Colonic mucosa (tissue), 4 donors: ENCODE measurements at regions not wholly inside any gene's neighbourhood (a gene's known extent, or its start where the extent isn't known, plus 50 kb on each side); places are given as distances from the start of the nearest gene placed in this dataset.
"Not testable (repeated sequence)": the region's sequence is repeated elsewhere in the genome, so short reads cannot be mapped to it uniquely, and the experiment has no call there.

Experiments
- DNase-seq: peaks from one replicate; pipeline ENCODE4 v3.0.0-alpha.2; 2020
- H3K27ac ChIP-seq: fragments of 200-600 bp; one replicate; pipeline ENCODE4 v1.8.0; 2021
- H3K27me3 ChIP-seq: fragments of 200-600 bp; one replicate; pipeline ENCODE4 v1.8.0; 2021
- H3K36me3 ChIP-seq: fragments of 200-600 bp; one replicate; pipeline ENCODE4 v1.8.0; 2021
- H3K4me1 ChIP-seq: fragments of 200-600 bp; one replicate; pipeline ENCODE4 v1.8.0; 2021; ENCODE audit warnings: mild to moderate bottlenecking
- H3K4me3 ChIP-seq: fragments of 200-600 bp; one replicate; pipeline ENCODE4 v1.8.0; 2021
- H3K9ac ChIP-seq, 2 donors: one replicate each; pipeline ENCODE4 v1.7.0; 2013; ENCODE audit warnings: control low read depth in 2 of 2, low read depth in 2 of 2, low read length in 2 of 2
- H3K9me3 ChIP-seq: fragments of 200-600 bp; one replicate; pipeline ENCODE4 v1.8.0; 2021
- intact Hi-C: fragments of 100-400 bp; cut with DNase I; formaldehyde crosslinking; loops from one replicate; pipeline ENCODE4 v1.14.1; 2022
- TF ChIP-seq, protein P1 (sequence below): fragments of 200-600 bp; IDR thresholded peaks from one replicate; pipeline ENCODE4 v1.8.0; 2022; ENCODE audit warnings: antibody characterized with exemption, mild to moderate bottlenecking
- donor health status: healthy.
- donor health status: DM: no; HTN: no; CAD: no.
- donor health status: DM: no; HTN: no; CAD: no.

DNA sequence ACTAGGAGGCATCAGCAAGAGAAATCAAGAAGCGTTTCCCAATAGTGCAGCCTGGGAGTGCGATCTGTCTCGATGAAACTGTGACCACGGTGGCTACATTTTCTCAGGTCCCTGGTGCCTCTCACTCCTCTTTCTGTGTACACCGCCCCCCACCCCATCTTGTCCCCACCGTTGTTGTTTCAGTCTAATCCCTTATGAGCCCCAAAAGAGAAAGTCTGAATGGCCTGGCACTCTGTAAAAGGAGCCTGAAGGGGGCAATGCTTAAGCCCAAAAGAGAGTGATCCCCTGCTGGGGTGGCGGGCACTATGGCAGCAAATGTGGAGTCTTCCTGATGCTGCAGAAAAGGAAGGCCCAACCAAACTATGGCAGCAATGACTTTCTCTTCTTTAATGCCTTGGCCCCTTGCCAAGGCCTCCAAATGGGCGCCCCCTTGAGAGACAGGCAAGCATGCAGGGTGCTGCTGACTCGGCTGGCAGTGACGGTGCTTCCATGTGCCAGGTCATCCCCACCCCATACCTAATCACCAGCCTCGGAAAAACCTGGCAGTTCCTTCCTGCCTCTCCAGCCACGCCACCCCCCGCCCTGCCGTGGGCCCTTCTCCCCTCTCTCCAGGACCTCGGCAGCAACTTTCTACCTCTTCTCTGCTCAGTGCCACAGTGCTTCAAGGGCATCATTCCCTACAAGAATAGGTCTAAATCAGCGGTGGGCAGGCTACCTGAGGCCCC lies 123.0 kb downstream of the CYP26B1 start:
- no peak overlapping the region for H3K27ac ChIP-seq
- H3K9me3 ChIP-seq, result no peaks in the 10 kb centered on the region
- no peaks in the 10 kb centered on the region for H3K4me1 ChIP-seq
- no peak overlapping the region for H3K4me3 ChIP-seq
- TF ChIP-seq, protein P1, sequence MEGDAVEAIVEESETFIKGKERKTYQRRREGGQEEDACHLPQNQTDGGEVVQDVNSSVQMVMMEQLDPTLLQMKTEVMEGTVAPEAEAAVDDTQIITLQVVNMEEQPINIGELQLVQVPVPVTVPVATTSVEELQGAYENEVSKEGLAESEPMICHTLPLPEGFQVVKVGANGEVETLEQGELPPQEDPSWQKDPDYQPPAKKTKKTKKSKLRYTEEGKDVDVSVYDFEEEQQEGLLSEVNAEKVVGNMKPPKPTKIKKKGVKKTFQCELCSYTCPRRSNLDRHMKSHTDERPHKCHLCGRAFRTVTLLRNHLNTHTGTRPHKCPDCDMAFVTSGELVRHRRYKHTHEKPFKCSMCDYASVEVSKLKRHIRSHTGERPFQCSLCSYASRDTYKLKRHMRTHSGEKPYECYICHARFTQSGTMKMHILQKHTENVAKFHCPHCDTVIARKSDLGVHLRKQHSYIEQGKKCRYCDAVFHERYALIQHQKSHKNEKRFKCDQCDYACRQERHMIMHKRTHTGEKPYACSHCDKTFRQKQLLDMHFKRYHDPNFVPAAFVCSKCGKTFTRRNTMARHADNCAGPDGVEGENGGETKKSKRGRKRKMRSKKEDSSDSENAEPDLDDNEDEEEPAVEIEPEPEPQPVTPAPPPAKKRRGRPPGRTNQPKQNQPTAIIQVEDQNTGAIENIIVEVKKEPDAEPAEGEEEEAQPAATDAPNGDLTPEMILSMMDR, result no peak
- peak; percentile 8 for DNase-seq
- no peaks in the 10 kb centered on the region for H3K36me3 ChIP-seq
- intact Hi-C loops, result no loop called here
- H3K27me3 ChIP-seq, result no peaks in the 10 kb centered on the region
- H3K9ac ChIP-seq, result no peak overlapping the region

DNA sequence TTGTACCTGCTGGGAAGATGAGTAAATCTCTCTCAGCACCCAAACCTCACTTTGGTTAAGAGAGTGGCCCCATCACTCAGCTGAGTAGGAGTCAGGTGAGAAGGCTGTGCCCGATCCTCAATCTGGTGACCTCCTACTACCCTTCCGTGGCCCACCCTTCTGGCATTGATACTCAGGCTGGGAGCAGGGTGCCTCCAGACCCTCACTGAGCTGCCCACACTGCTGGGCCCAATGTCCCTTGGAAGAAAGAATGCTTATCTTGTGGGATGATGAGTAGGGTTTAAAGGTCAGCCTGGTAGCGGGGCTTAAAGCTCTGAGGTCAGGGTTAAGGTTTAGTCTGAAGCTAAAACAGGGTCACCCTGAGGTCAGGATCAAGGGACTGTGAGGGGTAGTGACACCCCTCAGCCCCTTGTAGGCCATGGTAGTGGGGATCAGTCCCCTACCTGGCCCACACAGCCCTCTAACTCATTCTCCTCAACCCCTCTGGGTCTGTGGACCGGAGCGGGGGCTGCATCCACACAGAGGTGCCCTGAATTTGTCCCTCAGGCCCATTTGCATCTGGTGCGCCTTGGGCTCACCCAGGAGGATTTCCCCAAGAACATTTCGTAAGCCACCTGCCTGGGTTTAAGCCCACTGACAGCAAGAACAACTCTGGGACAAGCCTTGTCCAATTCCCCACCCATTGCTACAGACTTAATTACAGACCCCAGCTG lies 123.8 kb downstream of the CYP26B1 start:
- Histone ChIP-seq H3K36me3 (no peaks in the 10 kb centered on the region), H3K4me1 (no peaks in the 10 kb centered on the region), H3K9ac (no peak overlapping the region), H3K4me3 (no peak overlapping the region), H3K27ac (no peak overlapping the region), H3K27me3 (no peaks in the 10 kb centered on the region), H3K9me3 (no peaks in the 10 kb centered on the region)
- TF ChIP-seq, protein P1, result no peak
- intact Hi-C loops, result no loop called here
- DNase-seq, result peak; percentile 7

GRCh38 chr2:72021371-72021770 lies 126.3 kb downstream of the CYP26B1 start:
- intact Hi-C loops, H3K4me1 ChIP-seq, H3K27me3 ChIP-seq, H3K9ac ChIP-seq, H3K36me3 ChIP-seq, H3K27ac ChIP-seq, H3K4me3 ChIP-seq, H3K9me3 ChIP-seq: not testable (repeated sequence)
- DNase-seq, result peak; percentile 4

DNA sequence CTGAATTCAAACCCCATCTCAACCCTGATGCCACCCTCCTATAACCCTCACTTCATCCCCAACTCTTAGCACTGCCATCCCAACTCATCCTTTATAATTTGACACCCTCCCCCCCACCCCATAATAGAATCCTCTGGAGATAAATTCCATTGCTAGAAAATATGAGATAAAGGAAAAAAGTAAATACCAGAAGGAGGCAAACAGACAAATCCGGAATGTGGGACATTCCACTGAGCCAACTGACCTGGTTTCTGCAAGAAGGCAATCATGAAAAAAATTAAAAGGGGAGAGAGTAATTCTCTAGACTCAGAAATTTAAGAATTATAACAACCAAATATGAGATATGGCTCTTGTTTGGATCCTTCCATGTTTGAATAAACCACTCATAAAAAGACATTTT lies 132.4 kb downstream of the CYP26B1 start:
- Histone ChIP-seq H3K27me3 (no peaks in the 10 kb centered on the region), H3K4me3 (no peak overlapping the region), H3K9ac (no peak overlapping the region), H3K36me3 (no peaks in the 10 kb centered on the region), H3K4me1 (no peaks in the 10 kb centered on the region), H3K9me3 (no peaks in the 10 kb centered on the region), H3K27ac (no peak overlapping the region)
- intact Hi-C loops, result no loop called here
- TF ChIP-seq, protein P1, result no peak
- no peak for DNase-seq

DNA sequence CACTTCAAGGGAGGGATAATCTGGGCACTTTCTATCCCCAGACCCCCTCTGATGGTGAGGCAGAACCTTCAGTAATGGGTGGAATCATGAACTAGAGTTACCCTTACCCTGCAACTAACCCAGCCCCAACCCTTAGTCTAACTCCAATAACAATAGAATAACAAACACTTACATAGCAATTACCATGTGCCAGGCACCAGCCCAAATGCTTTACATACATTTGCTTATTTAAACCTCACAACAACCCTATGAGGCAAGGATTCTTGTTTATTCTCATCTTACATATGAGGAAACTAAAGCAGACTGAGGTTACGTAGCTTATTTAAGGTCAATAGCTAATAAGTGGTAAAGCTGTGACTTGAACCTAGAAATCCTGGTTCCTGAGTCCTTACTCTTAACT lies 132.8 kb downstream of the CYP26B1 start:
- intact Hi-C loops, result no loop called here

More for the DNA sequence above, 132.8 kb downstream of the CYP26B1 start:
- Histone ChIP-seq H3K27me3 (no peaks in the 10 kb centered on the region), H3K4me3 (no peak overlapping the region), H3K4me1 (no peaks in the 10 kb centered on the region), H3K36me3 (no peaks in the 10 kb centered on the region), H3K27ac (no peak overlapping the region), H3K9ac (no peak overlapping the region), H3K9me3 (no peaks in the 10 kb centered on the region)
- no peak for DNase-seq
- TF ChIP-seq, protein P1, result no peak
